GM13976 (cell line): ENCODE measurements at regions not wholly inside any gene's neighbourhood (a gene's known extent, or its start where the extent isn't known, plus 50 kb on each side); places are given as distances from the start of the nearest gene placed in this dataset.

Experiments used
- DNase-seq: peaks from one replicate; pipeline ENCODE4 v3.0.0; 2012; ENCODE audit warnings: low spot score
- in situ Hi-C: fragments of 300-500 bp; cut with MboI; formaldehyde crosslinking; loops from one replicate; pipeline ENCODE4 v1.12.0; 2022; ENCODE audit warnings: low sequenced_read_pairs, mixed read lengths, inconsistent platforms; ENCODE audit not compliant: unreplicated experiment
- TF ChIP-seq, protein P1 (sequence below): IDR thresholded peaks from 2 replicates; pipeline ENCODE4 v1.5.1; 2012; ENCODE audit warnings: borderline replicate concordance, mild to moderate bottlenecking; ENCODE audit not compliant: insufficient read depth; ENCODE audit errors: extremely low read depth, missing control alignments, control extremely low read depth

- no peak for DNase-seq
- in situ Hi-C loops = no loop called here
- TF ChIP-seq, protein P1, sequence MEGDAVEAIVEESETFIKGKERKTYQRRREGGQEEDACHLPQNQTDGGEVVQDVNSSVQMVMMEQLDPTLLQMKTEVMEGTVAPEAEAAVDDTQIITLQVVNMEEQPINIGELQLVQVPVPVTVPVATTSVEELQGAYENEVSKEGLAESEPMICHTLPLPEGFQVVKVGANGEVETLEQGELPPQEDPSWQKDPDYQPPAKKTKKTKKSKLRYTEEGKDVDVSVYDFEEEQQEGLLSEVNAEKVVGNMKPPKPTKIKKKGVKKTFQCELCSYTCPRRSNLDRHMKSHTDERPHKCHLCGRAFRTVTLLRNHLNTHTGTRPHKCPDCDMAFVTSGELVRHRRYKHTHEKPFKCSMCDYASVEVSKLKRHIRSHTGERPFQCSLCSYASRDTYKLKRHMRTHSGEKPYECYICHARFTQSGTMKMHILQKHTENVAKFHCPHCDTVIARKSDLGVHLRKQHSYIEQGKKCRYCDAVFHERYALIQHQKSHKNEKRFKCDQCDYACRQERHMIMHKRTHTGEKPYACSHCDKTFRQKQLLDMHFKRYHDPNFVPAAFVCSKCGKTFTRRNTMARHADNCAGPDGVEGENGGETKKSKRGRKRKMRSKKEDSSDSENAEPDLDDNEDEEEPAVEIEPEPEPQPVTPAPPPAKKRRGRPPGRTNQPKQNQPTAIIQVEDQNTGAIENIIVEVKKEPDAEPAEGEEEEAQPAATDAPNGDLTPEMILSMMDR = no peak
Observed at GRCh38 chr12:105756961-105757360, 381.8 kb downstream of the NUAK1 start.

- TF ChIP-seq, protein P1 = no peak
- in situ Hi-C loops = no loop called here
- DNase-seq = no peak
Observed at GRCh38 chr12:105759149-105759548, 379.6 kb downstream of the NUAK1 start.

DNA sequence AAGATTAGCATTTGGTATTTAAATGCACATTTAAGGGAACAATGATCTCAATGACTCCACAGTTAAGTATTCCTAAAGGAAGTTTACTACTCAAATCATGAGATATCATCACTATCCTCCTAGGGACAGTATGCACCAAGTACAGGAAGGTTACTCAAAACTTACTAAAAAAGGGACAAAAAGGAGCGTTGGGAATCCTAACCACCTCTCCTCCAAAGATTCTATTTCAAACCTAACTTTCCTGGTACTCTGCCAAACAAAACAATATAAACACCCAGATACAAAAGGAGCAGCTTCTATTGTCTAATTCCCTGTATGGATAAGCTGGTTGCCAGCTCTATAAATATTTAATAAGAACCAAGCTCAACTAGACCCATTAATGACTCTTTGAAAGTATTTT lies 377.7 kb downstream of the NUAK1 start:
- in situ Hi-C loops = no loop called here
- TF ChIP-seq, protein P1 = no peak
- no peak for DNase-seq

- in situ Hi-C loops = no loop called here
- TF ChIP-seq, protein P1 = no peak
- no peak for DNase-seq
Observed at GRCh38 chr12:105764216-105764835, 374.4 kb downstream of the NUAK1 start.

- in situ Hi-C loops = no loop called here
- TF ChIP-seq, protein P1 = no peak
- DNase-seq = no peak
Observed at GRCh38 chr12:105765053-105766014, 373.4 kb downstream of the NUAK1 start.

GRCh38 chr12:105766029-105766428 lies 372.7 kb downstream of the NUAK1 start:
- DNase-seq = no peak
- in situ Hi-C loops = no loop called here
- TF ChIP-seq, protein P1 = no peak
